ENCODE measurements at regions not wholly inside any gene's neighbourhood (a gene's known extent, or its start where the extent isn't known, plus 50 kb on each side); places are given as distances from the start of the nearest gene placed in this dataset.
A peak's percentile ranks its signal among the peaks of the same experiment; 100 is the strongest.
"Not testable (repeated sequence)": the region's sequence is repeated elsewhere in the genome, so short reads cannot be mapped to it uniquely, and the experiment has no call there.

DNA sequence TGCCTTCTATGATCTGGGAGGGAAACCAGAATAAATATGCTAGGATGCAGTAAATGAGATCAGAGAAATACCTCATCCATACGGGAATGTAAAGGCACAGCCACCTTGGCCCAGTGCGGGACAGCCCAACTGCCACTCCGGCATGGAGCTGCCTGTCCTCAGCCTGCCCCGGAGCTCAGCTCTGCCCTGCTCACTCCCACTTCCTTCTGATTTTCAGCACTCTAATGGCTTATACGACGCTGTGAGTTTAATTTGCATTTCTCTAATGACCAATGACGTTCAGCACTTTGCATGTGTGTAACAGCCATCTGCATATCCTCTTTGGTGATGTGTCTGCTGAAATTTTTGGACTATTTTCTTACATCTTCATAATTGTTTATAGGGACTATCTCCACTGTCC is 172.5 kb upstream of the RAB6C start:
- no peak for DNase-seq (ENCODE audit: low spot score in 2 of 2)
- TF ChIP-seq, protein P1, sequence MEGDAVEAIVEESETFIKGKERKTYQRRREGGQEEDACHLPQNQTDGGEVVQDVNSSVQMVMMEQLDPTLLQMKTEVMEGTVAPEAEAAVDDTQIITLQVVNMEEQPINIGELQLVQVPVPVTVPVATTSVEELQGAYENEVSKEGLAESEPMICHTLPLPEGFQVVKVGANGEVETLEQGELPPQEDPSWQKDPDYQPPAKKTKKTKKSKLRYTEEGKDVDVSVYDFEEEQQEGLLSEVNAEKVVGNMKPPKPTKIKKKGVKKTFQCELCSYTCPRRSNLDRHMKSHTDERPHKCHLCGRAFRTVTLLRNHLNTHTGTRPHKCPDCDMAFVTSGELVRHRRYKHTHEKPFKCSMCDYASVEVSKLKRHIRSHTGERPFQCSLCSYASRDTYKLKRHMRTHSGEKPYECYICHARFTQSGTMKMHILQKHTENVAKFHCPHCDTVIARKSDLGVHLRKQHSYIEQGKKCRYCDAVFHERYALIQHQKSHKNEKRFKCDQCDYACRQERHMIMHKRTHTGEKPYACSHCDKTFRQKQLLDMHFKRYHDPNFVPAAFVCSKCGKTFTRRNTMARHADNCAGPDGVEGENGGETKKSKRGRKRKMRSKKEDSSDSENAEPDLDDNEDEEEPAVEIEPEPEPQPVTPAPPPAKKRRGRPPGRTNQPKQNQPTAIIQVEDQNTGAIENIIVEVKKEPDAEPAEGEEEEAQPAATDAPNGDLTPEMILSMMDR (IDR thresholded peaks at IDR 0.05): no peak
- Histone ChIP-seq H3K36me3 (no peaks in the 10 kb centered on the region), H3K4me3 (no peak overlapping the region), H3K9me3 (no peaks in the 10 kb centered on the region), H3K27me3 (no peaks in the 10 kb centered on the region), H3K4me1 (no peaks in the 10 kb centered on the region), H3K27ac (no peak overlapping the region)
- intact Hi-C loops (cut with DNase I): no loop called here

DNA sequence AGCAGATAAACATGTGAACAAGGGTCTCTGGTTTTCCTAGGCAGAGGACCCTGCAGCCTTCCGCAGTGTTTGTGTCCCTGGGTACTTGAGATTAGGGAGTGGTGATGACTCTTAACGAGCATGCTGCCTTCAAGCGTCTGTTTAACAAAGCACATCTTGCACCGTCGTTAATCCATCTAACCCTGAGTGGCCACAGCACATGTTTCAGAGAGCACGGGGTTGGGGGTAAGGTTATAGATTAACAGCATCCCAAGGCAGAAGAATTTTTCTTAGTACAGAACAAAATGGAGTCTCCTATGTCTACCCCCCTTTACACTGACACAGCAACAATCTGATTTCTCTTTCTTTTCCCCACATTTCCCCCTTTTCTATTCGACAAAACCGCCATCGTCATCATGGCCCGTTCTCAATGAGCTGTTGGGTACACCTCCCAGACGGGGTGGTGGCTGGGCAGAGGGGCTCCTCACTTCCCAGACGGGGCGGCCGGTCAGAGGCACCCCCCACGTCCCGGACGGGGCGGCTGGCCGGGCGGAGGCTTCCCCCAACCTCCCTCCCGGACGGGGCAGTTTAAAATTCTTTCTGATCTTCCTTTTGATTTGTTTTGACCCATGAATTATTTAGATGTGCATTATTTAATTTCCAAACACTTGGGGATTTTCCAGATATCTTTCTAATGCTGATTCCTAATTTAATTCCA is 171.7 kb upstream of the RAB6C start:
- H3K36me3 ChIP-seq; H3K4me3 ChIP-seq; H3K9me3 ChIP-seq; intact Hi-C loops (cut with DNase I); DNase-seq (ENCODE audit: low spot score in 2 of 2); H3K4me1 ChIP-seq; H3K27me3 ChIP-seq; H3K27ac ChIP-seq: not testable (repeated sequence)

DNA sequence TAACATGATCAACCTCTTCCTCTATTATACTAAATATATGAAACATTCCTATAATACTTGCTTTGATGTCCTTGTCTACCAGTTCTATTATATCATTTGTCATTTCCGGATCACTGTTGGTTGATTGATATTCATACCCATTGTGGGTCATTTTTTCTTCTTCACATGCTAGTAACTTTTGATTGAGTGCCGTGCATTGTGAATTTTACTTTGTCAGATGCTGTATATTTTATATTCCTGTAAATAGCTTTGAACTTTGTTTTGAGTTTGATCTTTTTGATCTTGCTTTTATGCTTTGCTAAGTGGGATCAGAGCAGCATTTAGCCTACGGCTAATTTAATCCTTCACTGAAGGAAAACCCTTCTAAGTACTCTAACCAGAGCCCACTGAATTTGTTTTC is 168.9 kb upstream of the RAB6C start:
- H3K4me3 ChIP-seq: no peak overlapping the region

DNA sequence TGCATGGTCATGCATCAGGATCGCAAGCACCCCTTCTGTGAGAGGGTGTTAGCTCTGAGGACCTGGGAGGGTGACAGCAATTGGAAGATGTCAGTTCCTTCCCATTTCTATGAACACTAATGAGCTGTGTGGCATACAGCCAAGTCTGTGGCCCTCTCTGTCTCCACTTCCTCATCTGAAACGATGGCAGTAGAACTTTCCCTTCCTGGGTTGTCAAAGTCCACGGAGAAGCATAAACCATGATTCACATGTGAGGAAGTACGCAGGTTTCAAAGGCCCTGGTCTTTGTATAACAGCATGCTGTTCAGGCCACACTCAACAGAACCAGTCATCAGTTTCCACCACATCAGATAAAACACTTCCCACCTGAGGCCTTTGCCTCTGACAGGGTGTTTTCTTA is 167.4 kb upstream of the RAB6C start:
- Histone ChIP-seq H3K27me3 (no peaks in the 10 kb centered on the region), H3K4me3 (no peak overlapping the region), H3K27ac (no peak overlapping the region), H3K9me3 (no peaks in the 10 kb centered on the region), H3K4me1 (no peaks in the 10 kb centered on the region), H3K36me3 (no peaks in the 10 kb centered on the region)
- peak; percentile 26 to 80 for DNase-seq (ENCODE audit: low spot score in 2 of 2)
- TF ChIP-seq, protein P1 (IDR thresholded peaks at IDR 0.05): no peak
- intact Hi-C loops (cut with DNase I): no loop called here

More for the DNA sequence above, 168.9 kb upstream of the RAB6C start:
- no peak for DNase-seq (ENCODE audit: low spot score in 2 of 2)
- Histone ChIP-seq H3K9me3 (no peaks in the 10 kb centered on the region), H3K27ac (no peak overlapping the region), H3K36me3 (no peaks in the 10 kb centered on the region), H3K4me1 (no peaks in the 10 kb centered on the region), H3K27me3 (no peaks in the 10 kb centered on the region)
- intact Hi-C loops (cut with DNase I): no loop called here
- TF ChIP-seq, protein P1 (IDR thresholded peaks at IDR 0.05): no peak

DNA sequence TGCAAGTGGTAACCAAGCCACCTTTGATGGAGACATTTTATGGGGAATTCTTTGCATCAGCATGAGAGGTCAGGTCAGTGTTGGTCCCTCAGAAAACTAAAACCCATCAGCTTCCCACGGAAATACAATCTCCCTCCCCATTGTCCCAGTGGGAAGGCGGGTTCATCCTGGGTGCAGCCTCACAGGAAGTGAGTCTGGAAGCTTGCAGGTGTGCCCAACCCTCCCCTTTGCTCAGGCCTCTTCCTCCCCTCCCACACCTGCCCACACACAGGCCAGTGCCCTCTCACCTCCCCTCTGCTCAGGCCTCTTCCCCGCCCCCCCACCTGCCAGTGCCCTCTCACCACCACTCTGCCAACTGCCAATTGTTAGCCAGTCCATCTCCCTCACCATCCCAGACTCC is 166.8 kb upstream of the RAB6C start:
- H3K27me3 ChIP-seq: no peaks in the 10 kb centered on the region
- no peak overlapping the region for H3K27ac ChIP-seq
- no peak overlapping the region for H3K4me3 ChIP-seq
- intact Hi-C loops (cut with DNase I): no loop called here
- no peaks in the 10 kb centered on the region for H3K4me1 ChIP-seq
- H3K36me3 ChIP-seq: no peaks in the 10 kb centered on the region
- no peak for DNase-seq (ENCODE audit: low spot score in 2 of 2)
- TF ChIP-seq, protein P1 (IDR thresholded peaks at IDR 0.05): no peak
- no peaks in the 10 kb centered on the region for H3K9me3 ChIP-seq

DNA sequence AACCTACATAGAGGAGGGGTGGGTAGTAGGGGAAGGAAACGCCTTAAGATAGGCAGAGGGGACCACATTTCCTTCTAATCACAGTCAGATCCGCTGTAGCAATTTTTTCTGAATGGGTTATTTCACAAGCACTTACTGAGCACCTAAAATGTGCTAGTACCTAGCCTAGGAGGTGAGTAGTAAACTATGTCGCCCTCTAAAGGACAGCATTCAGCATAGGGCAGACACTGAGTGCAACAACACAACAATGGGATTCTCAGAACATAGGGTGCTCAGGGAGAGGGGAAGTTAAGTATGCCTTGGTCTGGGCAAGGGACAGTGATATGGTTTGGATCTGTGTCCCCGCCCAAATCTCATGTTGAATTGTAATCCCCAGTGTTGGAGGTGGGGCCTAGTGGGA is 166.1 kb upstream of the RAB6C start:
- DNase-seq (ENCODE audit: low spot score in 2 of 2): no peak
- Histone ChIP-seq H3K36me3 (no peaks in the 10 kb centered on the region), H3K27me3 (no peaks in the 10 kb centered on the region), H3K4me1 (no peaks in the 10 kb centered on the region), H3K9me3 (no peaks in the 10 kb centered on the region), H3K27ac (no peak overlapping the region), H3K4me3 (no peak overlapping the region)
- TF ChIP-seq, protein P1 (IDR thresholded peaks at IDR 0.05): no peak
- intact Hi-C loops (cut with DNase I): no loop called here
